Smooth muscle cell (in vitro differentiated cells): ENCODE measurements at regions not wholly inside any gene's neighbourhood (a gene's known extent, or its start where the extent isn't known, plus 50 kb on each side); places are given as distances from the start of the nearest gene placed in this dataset.

Experiments used
- DNase-seq: peaks from one replicate; lab custom pipeline; 2025; ENCODE audit not compliant: unreplicated experiment; lab: John Stamatoyannopoulos, UW
- H2AFZ ChIP-seq: fragments of 200-600 bp; sonication (generic); 2 replicates; pipeline ENCODE4 v1.6.0; 2016; ENCODE audit warnings: antibody characterized with exemption, low read depth, mild to moderate bottlenecking
- H3F3A ChIP-seq: fragments of 200-600 bp; sonication (generic); 2 replicates; pipeline ENCODE4 v1.6.0; 2017; ENCODE audit warnings: antibody characterized with exemption, low read depth
- H3K27ac ChIP-seq: fragments of 200-600 bp; sonication (generic); 2 replicates; pipeline ENCODE4 v1.5.1; 2016; ENCODE audit warnings: low read depth, mild to moderate bottlenecking
- H3K27me3 ChIP-seq: fragments of 200-600 bp; sonication (generic); 2 replicates; pipeline ENCODE4 v1.6.1; 2016; ENCODE audit warnings: low read depth, mild to moderate bottlenecking
- H3K36me3 ChIP-seq: fragments of 200-600 bp; sonication (generic); 2 replicates; pipeline ENCODE4 v1.5.1; 2016; ENCODE audit warnings: low read depth
- H3K4me1 ChIP-seq: fragments of 200-600 bp; sonication (generic); 2 replicates; pipeline ENCODE4 v1.5.1; 2016; ENCODE audit warnings: low read depth
- H3K4me2 ChIP-seq: fragments of 200-600 bp; sonication (generic); 2 replicates; pipeline ENCODE4 v1.6.0; 2016; ENCODE audit warnings: mild to moderate bottlenecking
- H3K4me3 ChIP-seq: fragments of 200-600 bp; sonication (generic); 2 replicates; pipeline ENCODE4 v1.5.1; 2016; ENCODE audit warnings: mild to moderate bottlenecking
- H3K79me2 ChIP-seq: fragments of 200-600 bp; sonication (generic); 2 replicates; pipeline ENCODE4 v1.6.0; 2016; ENCODE audit warnings: low read depth, mild to moderate bottlenecking
- H3K9ac ChIP-seq: fragments of 200-600 bp; sonication (generic); 2 replicates; pipeline ENCODE4 v1.6.0; 2016; ENCODE audit warnings: low read depth
- H3K9me3 ChIP-seq: fragments of 200-600 bp; sonication (generic); replicated peaks from 2 replicates; pipeline ENCODE4 v1.5.1; 2016; ENCODE audit warnings: low read depth
- H4K20me1 ChIP-seq: fragments of 200-600 bp; sonication (generic); 2 replicates; pipeline ENCODE4 v1.6.0; 2016; ENCODE audit warnings: low read depth
- CTCF ChIP-seq: fragments of 200-600 bp; sonication (generic); IDR thresholded peaks from 2 replicates; pipeline ENCODE4 v1.5.1; 2017; ENCODE audit warnings: borderline replicate concordance, mild to moderate bottlenecking, antibody characterized with exemption; ENCODE audit not compliant: insufficient read depth, poor library complexity, severe bottlenecking
- WGBS: methylation state at CpG from one replicate; pipeline ENCODE4 v1.1.7; 2016; ENCODE audit warnings: low lambda C conversion rate; 5-methylcytosine and 5-hydroxymethylcytosine counted together

- WGBS: 72% methylated on average over 12 of the region's 12 CpGs
- TF ChIP-seq CTCF: no peak
- DNase-seq: no peak
- H3K27me3 ChIP-seq: no peaks in the 10 kb centered on the region
- H3K27ac ChIP-seq: no peak overlapping the region
- H3K4me1 ChIP-seq: peaks cover 7% of the 10 kb centered on the region
- no peaks in the 10 kb centered on the region for H3K79me2 ChIP-seq
- H2AFZ ChIP-seq: no peak overlapping the region
- H3F3A ChIP-seq: peaks cover 4% of the 10 kb centered on the region
- H3K4me3 ChIP-seq: no peak overlapping the region
- no peaks in the 10 kb centered on the region for H3K36me3 ChIP-seq
- no peak overlapping the region for H3K4me2 ChIP-seq
- H3K9ac ChIP-seq: no peak overlapping the region
- no peaks in the 10 kb centered on the region for H4K20me1 ChIP-seq
- no peaks in the 10 kb centered on the region for H3K9me3 ChIP-seq
Measured at GRCh38 chr2:8576525-8577167, 105.2 kb upstream of the ID2 start.

GRCh38 chr2:8577573-8577972, 104.3 kb upstream of the ID2 start:
- H3F3A ChIP-seq: peaks cover 4% of the 10 kb centered on the region
- H3K4me2 ChIP-seq: no peak overlapping the region
- no peak overlapping the region for H3K27ac ChIP-seq
- no peak overlapping the region for H3K4me3 ChIP-seq
- no peak for TF ChIP-seq CTCF
- WGBS: 61% methylated on average over 8 of the region's 8 CpGs
- no peak overlapping the region for H3K9ac ChIP-seq
- no peak overlapping the region for H2AFZ ChIP-seq
- H3K36me3 ChIP-seq: no peaks in the 10 kb centered on the region
- H3K9me3 ChIP-seq: no peaks in the 10 kb centered on the region
- H3K79me2 ChIP-seq: no peaks in the 10 kb centered on the region
- peaks cover 7% of the 10 kb centered on the region for H3K4me1 ChIP-seq
- no peaks in the 10 kb centered on the region for H4K20me1 ChIP-seq
- no peaks in the 10 kb centered on the region for H3K27me3 ChIP-seq
- no peak for DNase-seq

GRCh38 chr2:8578335-8579244, 103.3 kb upstream of the ID2 start:
- Histone ChIP-seq H3K9ac (no peak overlapping the region), H4K20me1 (no peaks in the 10 kb centered on the region), H3K9me3 (no peaks in the 10 kb centered on the region), H3K27ac (no peak overlapping the region), H3K27me3 (no peaks in the 10 kb centered on the region), H3K79me2 (no peaks in the 10 kb centered on the region), H3K4me1 (peaks cover 9% of the 10 kb centered on the region), H3K36me3 (no peaks in the 10 kb centered on the region), H3K4me3 (no peak overlapping the region), H3K4me2 (no peak overlapping the region), H2AFZ (no peak overlapping the region), H3F3A (peaks cover 4% of the 10 kb centered on the region)
- 94% methylated on average over 19 of the region's 19 CpGs for WGBS
- no peak for DNase-seq
- TF ChIP-seq CTCF: no peak
